Stomach (tissue), 4 donors: ENCODE measurements at regions not wholly inside any gene's neighbourhood (a gene's known extent, or its start where the extent isn't known, plus 50 kb on each side); places are given as distances from the start of the nearest gene placed in this dataset.

Source experiments
- CTCF ChIP-seq, 7 experiments: fragments of 450-650 bp in 4 of 7; fragments of 200-600 bp in 3 of 7; sonication (generic) in 3 of 7; IDR thresholded peaks; one replicate each; pipeline ENCODE4 v1.5.1; 2016 to 2019; ENCODE audit warnings: antibody characterized with exemption in 7 of 7, control low read depth in 2 of 7, mild to moderate bottlenecking in 1 of 7
- EP300 ChIP-seq: sonication (generic); formaldehyde crosslinking; IDR thresholded peaks from one replicate; pipeline ENCODE4 v1.6.1; 2017; ENCODE audit warnings: antibody characterized with exemption
- POLR2A ChIP-seq, 4 donors: fragments of 450-650 bp; IDR thresholded peaks; one replicate each; pipeline ENCODE4 v1.6.1; 2016; ENCODE audit warnings: antibody characterized with exemption in 4 of 4, control low read depth in 2 of 4, mild to moderate bottlenecking in 1 of 4, moderate library complexity in 1 of 4
- POLR2AphosphoS5 ChIP-seq, 3 donors: sonication (generic); formaldehyde crosslinking; IDR thresholded peaks; one replicate each; pipeline ENCODE4 v1.6.1; 2016; ENCODE audit warnings: antibody characterized with exemption in 3 of 3

GRCh38 chr1:185448591-185449186 lies 131.6 kb upstream of the IVNS1ABP start:
- TF ChIP-seq EP300 (no peak), POLR2AphosphoS5 (IDR thresholded peaks at IDR 0.05) (no peak), CTCF (IDR thresholded peaks at IDR 0.05) (no peak), POLR2A (IDR thresholded peaks at IDR 0.05) (no peak)
